ENCODE measurements at regions not wholly inside any gene's neighbourhood (a gene's known extent, or its start where the extent isn't known, plus 50 kb on each side); places are given as distances from the start of the nearest gene placed in this dataset.

GRCh38 chr3:115224687-115225086 is 77.6 kb upstream of the ZBTB20 start:
- TF ChIP-seq CTCF (IDR thresholded peaks at IDR 0.05) (no peak), POLR2A (IDR thresholded peaks at IDR 0.05) (no peak), EP300 (IDR thresholded peaks at IDR 0.05; ENCODE audit: low read depth) (no peak), POLR2AphosphoS5 (IDR thresholded peaks at IDR 0.05) (no peak)
